Brain pericyte (primary cell): ENCODE measurements at regions not wholly inside any gene's neighbourhood (a gene's known extent, or its start where the extent isn't known, plus 50 kb on each side); places are given as distances from the start of the nearest gene placed in this dataset.

Experiments used
- DNase-seq: peaks from one replicate; pipeline ENCODE4 v3.0.0-alpha.2; 2012; ENCODE audit warnings: low read depth, low spot score

DNA sequence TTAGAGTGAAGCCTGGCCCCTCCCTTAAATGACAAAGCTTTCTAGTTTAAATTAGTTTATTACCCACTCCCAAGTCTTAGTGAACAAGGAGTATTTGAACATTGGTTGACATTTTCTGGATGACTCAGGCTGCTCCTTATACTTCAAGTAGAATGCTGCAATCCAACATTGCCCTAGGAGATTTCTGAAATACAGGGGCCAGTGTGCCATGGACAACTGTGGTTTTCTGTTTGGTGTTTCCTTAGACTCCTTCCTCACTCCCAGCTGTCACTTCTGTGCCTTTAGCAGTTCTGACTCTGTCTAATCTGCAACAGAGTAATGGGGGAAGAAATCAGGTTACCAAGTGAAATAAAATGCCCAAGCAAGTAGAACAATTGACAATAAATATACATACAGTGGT lies 116.1 kb upstream of the P2RY1 start:
- no peak for DNase-seq

DNA sequence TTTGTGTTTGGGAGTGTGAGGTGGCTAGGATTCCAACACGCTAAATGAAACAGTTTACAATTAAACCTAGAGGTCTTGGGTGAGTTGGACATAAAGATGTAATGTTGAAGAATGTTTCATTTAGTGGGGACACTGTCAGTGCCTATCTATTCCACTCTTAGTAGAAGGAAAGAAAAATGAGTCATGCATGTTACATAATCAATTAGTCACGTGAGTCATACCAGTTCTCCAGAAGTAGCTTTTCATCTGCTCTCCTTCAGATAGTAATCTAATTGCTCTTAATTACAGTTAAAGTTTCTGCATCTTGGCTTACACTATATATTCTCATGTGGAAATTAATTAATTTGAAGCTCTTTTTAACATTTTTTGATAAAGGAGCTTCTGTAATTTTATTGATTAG lies 115.7 kb upstream of the P2RY1 start:
- DNase-seq, result no peak

DNA sequence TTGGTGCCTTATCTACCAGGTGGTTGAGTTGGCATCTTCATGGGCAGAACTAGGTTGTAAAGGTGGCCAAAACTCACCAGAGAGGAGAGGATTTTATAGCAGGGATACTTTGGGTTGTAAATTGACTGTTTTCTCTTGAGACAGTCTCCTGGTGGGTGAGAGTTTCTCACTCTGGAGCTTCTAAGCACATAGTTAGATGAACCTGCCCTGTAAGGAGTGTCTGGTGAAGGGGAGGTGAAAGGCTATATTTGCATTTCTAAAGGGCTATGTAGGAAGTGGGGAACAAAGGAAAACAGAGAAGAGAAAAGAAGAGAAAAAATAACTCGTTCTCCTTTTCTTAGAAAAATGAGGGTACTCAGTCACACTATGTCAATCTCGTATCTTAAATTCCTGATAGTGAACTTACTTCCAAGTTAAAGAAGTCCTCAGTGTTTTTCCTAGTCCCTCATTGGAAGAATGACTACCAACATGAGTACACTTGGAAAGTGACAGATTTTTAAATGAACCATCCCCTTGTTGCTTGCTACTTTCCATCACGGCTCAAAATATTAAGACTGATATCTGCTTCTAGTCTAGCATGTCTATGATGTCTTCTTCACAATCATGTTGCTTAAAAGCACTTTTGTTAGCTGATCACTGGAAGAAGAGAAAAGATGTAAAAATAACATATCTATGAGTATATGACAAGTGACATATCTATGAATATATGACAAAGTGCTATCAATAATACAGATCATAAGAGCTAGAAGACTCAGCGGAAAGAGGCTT lies 113.8 kb upstream of the P2RY1 start:
- DNase-seq, result no peak

DNA sequence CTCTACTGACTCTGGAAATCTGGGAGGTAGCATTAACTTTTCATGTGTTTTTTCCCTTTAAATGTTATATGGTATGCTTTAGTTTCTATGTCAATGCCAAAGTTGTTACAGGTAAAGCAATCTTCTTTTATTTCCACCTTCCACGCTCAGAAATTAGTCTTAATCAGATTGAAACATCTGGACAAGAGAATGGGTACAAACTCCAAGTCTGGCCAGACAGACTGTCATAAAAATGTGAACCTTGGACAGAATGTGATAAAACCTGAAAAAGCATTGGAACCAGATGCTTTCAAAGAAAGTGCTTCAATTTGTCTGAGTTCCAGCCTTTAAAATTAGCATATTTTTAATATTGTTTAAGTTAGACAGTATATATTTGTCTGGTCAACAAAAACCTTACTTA lies 110.7 kb upstream of the P2RY1 start:
- no peak for DNase-seq

DNA sequence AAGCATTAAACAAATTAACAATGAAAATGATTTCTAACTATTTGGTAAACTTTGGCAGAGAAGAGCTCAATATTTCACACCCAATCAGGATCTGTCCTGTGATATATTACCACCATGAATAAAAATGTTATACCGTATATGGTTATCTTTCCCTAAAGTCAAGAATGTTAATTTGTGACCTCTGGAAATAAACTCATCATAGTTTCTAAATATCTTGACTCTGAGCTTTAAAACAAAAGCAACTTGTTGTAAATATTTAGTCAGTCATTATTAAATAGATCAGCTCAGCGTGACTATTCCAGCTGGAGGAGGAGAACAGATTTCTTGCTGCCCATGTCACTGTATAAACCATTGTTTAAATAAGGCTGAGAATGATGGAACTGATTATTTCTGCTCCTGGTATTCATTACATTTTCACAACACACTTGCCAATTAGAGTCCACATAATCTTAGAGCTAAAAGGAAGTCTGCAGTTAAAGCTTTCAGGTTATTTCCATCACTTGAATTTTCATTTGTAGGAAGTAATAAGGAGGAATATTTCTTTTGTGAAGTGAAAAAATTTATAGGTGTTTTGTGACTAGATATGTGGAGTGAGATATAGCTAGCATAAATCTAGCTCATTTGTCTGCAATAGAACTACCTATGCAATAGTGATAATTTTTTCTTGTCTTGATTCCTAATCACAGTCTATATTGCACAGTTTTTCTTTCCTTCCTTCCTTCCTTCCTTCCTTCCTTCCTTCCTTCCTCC lies 106.5 kb upstream of the P2RY1 start:
- DNase-seq, result no peak

DNA sequence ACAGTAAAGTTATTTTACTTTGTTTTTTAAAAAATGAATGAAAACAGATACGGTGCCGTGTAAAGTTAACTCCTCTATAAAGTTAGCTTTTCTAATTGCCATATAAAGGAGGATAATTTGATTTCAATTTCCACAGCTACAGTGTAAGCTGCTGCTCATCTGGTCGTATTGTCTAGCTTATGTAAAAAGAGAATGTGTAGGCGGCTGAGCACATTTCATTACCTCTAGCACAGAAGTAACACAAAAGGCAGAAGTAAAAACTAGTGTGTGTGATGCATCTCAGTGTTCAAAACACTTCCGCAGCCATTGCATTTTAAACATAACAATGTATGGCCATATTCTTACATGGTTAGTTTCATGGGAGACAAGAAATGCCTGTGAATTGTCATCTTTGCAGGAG lies 105.0 kb upstream of the P2RY1 start:
- no peak for DNase-seq

DNA sequence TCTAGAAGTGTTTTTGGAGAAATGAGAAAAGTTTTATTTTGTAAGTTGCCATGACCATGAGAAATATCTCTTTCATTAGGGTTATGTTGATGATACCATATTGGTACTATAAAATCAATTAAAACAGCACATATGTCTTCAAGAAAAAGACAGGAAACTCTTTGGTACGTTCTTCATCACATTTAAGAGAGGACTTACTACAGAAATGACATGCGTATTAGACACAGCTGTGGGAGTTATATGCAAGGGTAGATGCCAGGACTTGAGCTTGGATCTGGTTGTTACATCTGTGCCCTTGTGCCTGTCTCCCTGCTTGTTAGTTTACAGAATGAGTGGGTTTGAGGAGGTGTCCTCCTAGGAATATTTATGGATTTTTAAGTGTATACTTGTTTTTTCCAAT lies 103.4 kb upstream of the P2RY1 start:
- DNase-seq, result no peak

DNA sequence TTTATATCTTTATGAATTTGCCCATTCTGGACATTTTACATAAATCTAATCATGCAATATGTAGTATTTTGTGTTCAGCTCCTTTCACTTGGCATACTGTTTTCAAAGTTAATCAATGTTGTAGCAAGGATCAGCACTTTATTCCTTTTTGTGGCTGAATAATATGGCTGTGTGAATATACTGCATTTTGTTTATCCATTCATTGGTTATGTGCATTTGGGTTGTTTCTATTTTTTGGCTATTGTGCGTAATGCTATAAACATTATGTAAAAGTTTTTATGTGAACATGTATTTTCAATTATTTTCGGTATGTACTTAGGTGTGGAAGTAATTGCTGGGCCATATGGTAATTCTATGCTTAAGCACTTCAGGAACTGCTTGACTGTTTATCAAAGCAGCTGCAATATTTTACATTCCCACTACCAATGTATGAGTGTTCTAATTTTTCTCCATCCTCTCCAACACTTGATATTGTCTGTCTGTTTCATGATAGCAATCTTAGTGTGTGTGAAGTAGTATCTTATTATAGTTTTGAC lies 101.3 kb upstream of the P2RY1 start:
- no peak for DNase-seq

DNA sequence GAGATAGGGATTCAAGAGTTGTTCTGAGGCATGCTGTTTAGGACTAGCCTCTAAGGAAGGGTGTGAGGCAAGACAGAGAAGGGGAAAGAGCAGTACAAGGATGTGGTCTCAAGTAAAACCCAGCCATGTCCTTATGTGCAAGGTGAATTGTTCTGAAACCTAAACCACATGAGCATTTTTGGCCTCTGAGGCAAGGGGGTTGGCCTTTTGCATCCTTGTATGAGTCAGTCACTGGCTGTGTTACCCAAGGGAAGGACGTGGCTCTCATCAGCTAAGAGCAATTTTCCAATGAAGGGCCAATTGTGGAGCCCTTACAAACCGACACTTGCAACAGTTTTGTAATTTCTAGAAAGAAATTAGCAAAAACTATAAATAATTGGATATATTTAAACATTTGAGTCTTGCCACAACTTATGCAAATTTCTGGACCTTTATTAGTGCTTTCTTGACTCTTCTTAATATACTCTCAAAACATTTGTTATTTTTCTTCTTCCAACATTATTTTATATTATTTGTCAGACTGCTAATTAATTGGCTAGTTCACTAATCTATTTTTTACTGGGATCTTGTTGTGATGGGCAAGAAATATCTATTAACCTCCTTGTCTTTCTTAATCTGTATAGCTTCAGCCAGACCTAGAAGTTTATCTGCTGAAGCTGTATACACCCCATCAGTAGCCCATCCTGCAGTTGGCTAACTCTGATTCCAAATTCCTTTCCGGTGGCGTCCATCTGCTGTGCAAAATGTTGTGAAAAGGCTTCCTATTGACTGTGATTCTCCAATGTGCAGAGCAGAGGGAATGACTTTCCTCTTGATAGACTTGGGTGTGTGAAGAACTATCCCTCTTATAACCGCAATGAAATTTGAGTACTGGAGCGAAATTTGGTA lies 97.7 kb upstream of the P2RY1 start:
- no peak for DNase-seq

DNA sequence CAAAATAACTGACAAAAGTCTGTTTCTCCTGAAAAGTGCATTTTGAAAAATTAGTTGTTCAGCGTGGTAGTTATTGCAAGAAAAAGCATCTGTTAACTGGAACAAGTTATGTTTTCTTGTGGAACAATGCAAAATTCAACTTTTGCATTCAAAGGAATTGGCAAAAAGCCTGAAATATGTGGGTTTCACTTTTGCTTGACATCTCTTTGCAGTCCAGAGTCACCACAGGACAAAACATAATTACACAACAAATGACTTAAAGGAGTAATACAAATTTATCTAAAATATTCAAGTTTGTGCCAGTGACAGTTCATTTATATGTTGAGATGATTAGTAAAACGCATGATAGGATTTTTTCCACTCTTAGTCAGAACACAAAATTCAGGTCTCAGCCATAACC lies 96.3 kb upstream of the P2RY1 start:
- DNase-seq, result no peak

DNA sequence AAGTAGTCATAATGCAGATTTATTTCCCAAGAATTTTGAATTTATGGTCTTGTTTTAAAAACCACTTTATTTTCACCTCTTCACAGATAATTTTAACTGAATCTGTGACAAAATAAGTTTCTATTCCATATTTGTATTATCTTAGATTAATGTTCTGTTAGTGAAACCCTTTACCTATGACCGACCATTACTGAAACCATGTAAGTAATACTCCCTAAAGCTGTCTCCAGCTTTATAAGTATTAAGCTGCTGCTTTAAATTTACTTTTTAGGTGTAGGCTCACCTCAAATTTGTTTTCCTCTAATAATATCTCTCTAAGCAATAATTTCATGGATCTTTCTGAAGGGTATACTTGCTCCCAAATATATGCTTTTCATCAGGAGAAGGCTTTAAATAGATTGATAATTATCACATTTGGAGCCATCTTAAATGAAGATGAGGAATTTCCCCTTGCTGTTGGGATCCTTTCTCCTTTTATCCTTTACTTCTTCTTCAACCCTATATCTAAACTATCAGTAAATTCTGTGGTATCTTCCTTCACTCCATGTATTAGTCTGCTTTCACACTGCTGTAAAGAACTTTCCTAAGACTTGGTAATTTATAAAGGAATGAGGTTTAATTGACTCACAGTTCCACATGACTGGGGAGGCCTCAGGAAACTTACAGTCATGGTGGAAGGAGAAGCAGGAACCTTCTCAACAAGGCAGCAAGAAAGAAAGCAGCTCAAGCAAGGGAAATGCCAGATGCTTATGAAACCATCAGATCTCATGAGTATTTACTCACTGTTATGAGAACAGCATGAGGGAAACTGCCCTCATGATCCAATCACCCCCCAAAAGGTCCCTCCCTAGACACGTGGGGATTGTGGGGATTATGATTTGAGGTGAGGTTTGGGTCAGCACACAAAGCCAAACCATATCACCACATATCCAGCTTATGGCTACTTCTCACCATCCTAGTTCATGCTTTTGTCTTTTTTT lies 92.3 kb upstream of the P2RY1 start:
- DNase-seq, result no peak

DNA sequence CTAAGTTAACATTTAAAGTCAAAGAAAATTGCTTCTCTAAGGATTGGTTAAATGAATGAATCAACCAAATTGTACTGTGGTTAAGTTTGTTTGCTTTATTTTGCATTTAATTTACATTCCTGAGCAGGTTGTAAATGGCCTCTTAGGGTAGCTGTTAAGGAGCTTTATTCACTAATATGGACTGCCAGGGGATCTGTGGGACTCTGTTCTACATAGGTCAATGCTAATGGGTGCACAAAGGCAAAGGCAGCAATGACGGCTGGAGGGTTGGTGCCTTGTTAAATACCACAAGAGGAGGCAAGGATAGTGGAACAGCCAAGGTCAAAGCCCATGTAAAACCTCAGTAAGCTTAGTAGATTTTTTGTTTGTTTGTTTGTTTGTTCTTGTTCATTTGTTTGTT lies 89.3 kb upstream of the P2RY1 start:
- DNase-seq, result no peak

DNA sequence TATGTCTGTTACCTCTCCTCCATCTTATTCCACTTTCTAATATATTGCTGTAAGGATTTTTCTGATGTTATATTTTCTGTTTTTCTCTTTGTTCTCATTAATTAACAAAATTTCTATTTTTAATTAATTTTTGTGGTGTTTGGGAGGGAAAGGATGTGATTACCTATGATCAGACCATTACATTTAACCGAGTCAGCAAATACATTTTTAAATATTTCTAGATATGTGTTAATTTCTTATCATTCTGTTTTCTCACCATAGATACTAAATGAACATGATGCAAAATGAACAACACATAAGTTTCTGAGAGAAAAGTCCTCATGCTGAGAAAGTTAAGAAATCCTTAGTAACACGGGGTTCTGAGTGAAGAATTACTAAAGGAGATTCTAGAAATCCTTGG lies 80.6 kb upstream of the P2RY1 start:
- no peak for DNase-seq

DNA sequence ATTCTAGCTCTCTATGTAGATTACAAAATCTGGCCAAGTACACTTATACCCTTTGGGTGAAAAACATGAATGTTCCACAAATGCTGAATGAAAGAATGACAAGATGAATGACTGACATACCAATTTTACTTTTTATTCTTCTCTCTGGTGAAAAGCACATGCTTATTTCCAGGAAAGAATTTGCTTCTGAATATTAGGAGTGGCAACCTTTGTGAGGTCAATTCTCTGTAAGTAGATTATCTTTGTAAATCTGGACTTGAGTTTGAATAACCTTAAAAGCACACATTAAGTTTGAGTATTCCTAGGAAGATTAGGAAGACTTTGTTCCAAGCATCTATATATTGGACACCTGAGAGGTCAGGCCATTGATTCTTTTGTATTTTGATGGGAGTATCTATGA lies 78.1 kb upstream of the P2RY1 start:
- DNase-seq, result no peak

DNA sequence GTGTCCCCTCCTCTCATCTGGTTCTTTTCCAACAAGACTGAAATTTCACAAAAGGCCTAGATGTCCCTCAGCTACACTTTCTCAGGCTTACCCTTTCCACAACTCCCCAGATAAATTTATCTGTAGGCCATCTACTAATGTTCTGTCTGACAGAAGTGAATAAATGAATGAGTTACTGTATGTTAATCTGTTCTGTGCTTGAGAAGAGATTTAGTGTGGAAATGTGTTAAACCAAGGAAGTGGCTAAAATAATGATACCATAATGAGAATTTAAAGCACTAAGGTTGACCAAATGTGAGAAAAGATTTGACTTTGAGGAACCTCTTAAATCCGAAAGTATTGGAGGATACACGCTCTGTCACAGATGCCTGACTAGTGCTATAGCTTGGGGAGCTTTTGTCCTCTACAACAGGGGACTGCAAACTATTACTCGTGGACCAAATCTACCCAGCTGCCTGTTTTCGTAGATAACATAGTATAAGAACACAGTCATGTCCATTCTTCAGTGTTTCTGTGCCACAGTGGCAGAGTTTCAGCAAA lies 74.8 kb upstream of the P2RY1 start:
- no peak for DNase-seq

DNA sequence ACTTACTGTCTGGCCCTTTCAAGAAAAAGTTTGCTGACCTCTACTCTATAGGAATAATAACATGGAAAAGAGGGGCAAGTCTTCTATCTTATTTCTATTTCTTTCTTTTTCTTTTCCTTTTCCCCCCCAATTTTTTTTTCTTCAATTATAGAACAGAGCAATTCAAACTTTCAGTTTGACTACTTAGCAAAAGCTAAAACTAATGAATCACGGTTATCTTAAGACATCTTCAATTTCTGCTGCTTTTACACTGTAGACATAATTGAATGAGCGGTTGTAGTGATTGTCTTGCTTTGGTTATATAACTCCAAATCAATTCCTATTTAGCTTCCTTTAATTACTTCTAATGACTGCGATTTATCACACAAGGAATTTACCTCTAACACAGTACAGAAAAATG lies 74.3 kb upstream of the P2RY1 start:
- no peak for DNase-seq

DNA sequence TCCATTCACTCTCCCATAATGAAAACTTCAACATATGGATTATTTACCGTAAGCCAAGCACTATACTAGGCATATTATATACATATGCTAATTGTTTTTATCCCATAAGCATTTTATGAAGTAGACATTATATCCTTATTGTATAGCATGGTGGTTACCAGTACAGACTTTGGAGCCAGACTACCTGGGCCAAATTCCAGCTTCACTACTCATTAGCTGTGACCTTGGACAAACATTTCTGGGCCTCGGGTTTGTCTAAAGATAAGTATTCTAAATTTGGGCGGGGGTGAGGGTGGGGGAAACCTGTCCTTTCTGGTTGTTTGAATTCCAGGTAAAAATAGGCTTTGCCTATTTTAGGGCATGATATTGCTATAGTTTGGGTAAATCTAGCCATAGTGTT lies 66.5 kb upstream of the P2RY1 start:
- no peak for DNase-seq

DNA sequence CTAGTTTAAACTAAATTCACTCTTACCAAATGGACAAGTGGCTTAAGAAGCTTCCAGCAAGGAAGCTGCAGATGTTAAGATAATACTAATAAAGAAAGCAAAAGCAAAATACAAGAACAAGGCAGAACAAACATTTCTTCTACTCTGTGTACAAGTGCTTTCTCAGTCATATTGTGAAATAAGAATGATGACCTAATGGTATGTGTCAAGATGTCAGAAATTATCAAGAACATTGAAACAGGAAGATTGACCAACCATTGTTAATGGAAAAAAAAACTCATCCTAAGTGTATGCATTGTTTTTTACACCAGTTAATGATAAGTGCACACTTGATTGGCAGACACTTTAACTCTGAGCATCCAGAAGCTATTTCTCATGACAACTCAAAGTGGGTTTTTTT lies 65.4 kb upstream of the P2RY1 start:
- no peak for DNase-seq

DNA sequence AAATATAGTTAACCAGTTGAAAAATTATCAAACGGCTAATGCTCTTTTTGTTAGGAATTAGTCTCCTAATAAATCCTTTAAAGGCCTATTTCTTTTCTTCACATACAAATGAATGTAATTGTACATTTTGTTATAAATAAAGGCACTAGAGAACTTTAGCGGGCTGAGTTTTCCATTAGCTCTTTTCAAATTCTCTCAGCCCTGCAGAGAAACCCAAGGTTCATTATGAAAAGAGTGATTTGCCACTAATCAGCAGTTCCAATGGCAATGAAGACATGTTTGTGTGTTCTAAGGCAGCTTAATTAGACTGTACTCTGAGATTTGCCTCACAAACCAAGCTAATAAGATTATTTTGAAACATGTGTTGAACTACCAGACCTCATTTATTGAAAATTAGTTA lies 64.6 kb upstream of the P2RY1 start:
- DNase-seq, result no peak

DNA sequence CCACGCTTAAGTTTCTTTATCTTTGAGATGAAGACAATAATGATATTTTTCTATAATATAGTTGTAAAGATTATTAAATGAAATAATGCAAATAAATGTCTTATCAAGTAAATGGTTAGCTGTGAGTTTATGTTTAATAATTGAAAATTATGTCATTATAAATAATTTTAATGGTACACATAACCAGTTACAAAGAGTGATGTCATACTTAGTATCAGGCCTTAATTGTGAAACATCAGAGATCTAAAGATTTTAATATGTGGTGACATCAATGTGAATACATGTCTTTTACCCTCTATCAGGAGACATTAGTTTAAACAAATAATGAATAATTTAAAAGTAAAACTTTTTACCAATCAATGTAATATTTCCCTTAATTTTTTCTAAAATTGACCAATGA lies 63.8 kb upstream of the P2RY1 start:
- no peak for DNase-seq
